LHCN-M2 (cell line): ENCODE measurements at regions not wholly inside any gene's neighbourhood (a gene's known extent, or its start where the extent isn't known, plus 50 kb on each side); places are given as distances from the start of the nearest gene placed in this dataset.
A peak's percentile ranks its signal among the peaks of the same experiment; 100 is the strongest.

Experiments
- DNase-seq: peaks from one replicate; pipeline ENCODE4 v3.0.0-alpha.2; 2012; ENCODE audit warnings: low read depth

- no peak for DNase-seq
These were observed 227.2 kb downstream of the SLC6A15 start for GRCh38 chr12:84685379-84685778.

GRCh38 chr12:84676787-84677186 lies 235.8 kb downstream of the SLC6A15 start:
- DNase-seq, result no peak

GRCh38 chr12:84661786-84662185 lies 250.8 kb downstream of the SLC6A15 start:
- DNase-seq, result peak; percentile 56

DNA sequence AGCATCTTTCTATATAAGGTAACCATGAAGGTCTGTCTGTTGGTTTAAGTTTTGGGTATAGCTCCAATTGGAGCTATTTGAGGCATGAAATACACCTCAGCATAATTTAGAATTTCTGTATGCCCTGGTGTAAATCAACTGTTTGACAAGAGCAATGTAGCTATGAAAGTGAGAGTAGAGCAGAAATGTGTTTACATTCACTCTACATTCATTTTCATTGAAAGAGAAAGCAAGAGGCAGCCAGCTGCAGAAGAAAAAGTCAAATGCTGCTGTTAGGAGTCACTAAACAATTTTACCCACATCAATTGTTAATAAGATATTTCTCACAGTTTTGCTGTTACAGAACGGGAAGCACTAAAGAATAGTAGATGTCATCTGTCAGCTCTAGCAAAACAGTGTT lies 252.5 kb downstream of the SLC6A15 start:
- no peak for DNase-seq

DNA sequence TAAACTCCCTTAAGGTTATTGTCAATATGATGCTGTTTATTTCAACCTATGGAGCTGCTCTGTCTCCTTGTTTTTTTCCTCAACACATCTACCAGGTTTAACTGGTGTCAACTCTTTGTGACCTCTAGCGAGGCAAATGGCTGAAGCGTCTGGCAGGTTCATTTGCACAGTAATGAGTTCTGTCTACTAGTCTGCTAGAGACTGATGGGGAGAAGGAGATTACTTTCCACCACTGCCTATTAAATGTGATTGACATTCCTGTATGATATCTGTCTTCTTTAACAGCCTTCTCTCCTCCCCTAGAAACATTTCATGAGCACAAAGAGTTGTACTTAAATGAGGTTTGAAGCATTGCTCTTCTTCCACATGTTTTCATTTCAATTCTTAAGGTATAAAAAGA lies 253.7 kb downstream of the SLC6A15 start:
- DNase-seq, result no peak

DNA sequence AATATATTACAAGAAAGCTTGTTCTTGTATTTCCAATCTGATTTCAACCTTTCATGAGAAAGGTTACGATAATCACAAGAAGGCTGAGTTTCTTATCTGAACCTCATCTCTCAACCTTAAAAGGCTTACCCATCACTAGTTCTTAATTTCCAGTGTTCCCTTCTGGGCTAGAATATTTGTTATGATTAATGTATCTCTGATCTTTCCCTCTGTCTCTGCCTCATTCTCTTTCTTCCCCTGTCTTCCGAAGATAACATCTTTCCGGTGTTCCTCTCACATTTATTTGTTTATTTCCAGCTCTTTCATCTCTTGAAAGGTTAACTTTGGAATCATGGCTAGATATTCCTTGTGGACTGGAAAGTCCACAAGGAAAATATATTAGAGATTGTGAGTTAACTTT lies 255.9 kb downstream of the SLC6A15 start:
- DNase-seq, result no peak

GRCh38 chr12:84653482-84653881 lies 259.1 kb downstream of the SLC6A15 start:
- DNase-seq, result no peak

DNA sequence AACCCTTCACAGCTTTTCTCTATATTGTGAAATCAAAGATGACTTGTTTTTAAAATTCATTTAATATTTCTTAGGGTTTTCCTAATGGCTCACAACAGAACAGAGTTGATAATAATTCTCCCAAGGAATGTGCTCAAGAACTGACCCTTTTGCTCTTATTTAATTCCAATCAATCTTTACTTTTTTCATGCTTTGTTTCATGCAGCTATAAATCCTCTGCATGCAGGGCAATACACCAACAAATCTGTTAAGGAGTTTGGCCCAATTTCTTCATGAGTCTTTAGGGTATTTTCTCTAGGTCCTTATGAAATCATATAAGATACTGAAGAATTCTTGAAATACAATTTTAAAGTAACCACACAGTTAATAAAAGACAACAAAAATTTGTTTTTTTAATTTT lies 264.2 kb downstream of the SLC6A15 start:
- DNase-seq, result no peak

GRCh38 chr12:84644908-84645307 lies 267.7 kb downstream of the SLC6A15 start:
- DNase-seq, result no peak

DNA sequence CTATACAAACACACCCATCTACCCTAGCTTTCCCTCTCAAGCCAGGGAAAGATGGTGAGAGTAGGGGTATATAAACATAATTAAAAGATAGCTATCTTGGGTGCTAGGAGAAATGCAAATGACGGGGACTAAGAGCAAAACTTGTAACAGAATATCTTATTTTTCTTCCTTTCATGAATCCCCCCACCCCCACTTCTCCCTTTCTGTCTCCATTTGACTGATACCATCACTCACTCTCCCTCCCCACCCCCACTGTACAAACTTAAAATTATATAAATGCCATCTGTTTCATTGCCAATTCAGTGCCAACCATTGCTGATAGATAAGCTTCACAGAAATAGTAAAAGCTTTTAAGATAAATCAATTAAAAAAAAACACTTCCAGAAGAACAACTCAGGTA lies 268.6 kb downstream of the SLC6A15 start:
- DNase-seq, result no peak

DNA sequence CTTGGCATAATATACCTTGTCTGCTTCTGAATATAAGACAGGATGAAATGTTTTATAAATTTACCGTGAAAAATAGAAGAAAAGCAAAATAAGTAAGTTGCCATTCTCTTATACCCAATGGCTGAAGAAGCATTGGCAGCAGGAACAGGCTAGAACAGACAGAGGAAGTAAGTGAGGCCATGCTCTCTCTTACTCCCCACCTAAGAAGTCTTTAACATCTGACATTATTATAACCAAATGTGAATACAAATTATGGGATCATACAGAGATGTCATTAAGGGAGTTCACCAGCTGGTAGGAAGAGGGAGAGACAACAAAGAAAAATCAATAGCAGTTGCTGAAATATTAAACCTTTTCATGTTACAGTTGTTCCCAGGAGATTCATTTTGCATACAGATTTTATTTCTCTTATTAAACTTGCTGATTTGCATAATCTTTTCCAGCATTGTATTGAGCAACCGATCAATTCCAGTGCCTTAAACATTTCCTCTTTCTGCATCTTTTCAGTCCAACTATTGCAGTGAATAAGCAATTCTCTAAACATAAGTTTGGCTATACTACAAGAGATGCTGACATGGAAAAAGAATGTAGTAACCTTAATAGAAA lies 270.6 kb downstream of the SLC6A15 start:
- DNase-seq, result no peak

GRCh38 chr12:84638811-84639368 lies 273.7 kb downstream of the SLC6A15 start:
- peak; percentile 17 for DNase-seq

GRCh38 chr12:84637926-84638325 lies 274.7 kb downstream of the SLC6A15 start:
- no peak for DNase-seq

DNA sequence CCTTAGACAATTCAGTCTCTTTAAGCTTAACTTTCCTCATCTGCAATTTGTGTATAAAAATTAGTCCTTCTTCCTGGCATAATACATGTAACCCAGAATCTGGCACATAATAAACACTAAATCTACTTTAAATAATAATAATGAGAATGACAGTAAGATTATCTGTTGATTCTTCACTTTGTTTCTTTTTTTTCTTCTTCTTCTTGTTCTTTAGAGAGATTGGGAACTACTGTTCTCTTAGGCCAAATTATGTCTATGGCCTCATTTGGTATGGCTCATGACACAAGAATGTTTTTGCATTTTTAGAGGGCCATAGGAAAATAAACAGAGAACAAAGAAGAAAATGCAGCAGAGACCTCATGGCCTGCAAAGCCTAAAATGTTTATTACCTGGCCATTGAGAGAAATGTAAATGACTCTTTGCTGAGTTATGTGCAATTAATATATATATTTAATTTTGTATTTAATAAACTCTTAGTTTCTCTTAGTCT lies 275.8 kb downstream of the SLC6A15 start:
- peak; percentile 51 for DNase-seq

- no peak for DNase-seq
These were observed 278.1 kb downstream of the SLC6A15 start for GRCh38 chr12:84634526-84634925.

GRCh38 chr12:84632556-84632955 lies 280.0 kb downstream of the SLC6A15 start:
- DNase-seq, result no peak

DNA sequence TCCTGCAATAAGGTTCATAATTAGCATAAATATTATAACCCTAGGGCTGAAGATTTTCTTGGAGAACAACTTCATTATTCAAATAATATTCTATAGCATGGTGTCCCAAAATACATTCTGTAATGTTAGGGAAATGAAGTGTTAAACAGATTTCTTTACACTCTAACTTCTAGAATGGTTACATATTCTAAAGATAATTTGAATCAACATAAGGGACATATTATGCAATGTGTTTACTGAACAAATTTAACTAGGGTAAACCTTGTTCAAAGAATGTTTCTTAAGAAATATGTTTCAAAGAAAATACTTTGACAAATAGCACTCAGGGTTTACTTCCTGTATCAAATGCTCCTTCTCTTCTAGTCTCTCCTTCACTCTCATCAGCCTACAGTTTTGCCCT lies 281.6 kb downstream of the SLC6A15 start:
- no peak for DNase-seq

DNA sequence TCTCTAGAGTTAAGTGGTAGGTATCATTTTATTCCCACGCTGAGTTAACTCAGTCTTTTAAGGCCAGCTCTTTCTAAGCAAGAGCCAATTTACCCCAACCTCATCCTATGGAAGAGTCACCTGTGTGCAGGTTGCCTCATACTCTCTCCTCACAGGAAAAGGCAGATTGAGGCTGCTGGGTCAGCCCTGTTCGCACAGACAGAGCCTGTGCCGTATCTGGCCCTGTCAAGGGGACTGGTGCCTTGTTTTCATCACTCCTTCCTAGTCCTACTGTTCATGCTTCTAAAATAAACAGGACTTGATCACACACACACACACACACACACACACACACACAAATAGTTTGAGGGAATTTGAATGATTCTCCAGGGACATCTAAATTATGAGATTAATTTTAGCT lies 285.0 kb downstream of the SLC6A15 start:
- no peak for DNase-seq

DNA sequence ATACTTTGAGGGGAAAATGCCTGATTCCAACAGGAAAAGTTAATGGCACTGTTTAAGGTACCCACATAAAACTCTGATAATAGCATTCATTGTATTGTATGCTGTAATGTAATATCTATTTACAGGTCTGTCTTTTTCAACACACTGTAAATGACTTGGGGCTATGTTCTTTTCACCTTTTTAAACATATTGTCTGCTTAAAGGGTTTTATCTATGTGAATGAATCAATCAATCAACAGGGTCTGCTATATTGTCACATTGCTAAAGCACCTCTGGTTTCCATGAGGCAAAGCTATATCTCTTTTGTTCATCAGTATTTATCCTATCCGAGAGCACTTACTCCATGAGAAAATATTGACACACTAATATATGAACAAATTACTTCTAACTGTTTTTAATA lies 288.0 kb downstream of the SLC6A15 start:
- no peak for DNase-seq

- DNase-seq, result no peak
These were observed 293.5 kb downstream of the SLC6A15 start for GRCh38 chr12:84619053-84619571.

- no peak for DNase-seq
These were observed 305.3 kb downstream of the SLC6A15 start for GRCh38 chr12:84607170-84607819.

- no peak for DNase-seq
These were observed 306.6 kb downstream of the SLC6A15 start for GRCh38 chr12:84605983-84606382.

DNA sequence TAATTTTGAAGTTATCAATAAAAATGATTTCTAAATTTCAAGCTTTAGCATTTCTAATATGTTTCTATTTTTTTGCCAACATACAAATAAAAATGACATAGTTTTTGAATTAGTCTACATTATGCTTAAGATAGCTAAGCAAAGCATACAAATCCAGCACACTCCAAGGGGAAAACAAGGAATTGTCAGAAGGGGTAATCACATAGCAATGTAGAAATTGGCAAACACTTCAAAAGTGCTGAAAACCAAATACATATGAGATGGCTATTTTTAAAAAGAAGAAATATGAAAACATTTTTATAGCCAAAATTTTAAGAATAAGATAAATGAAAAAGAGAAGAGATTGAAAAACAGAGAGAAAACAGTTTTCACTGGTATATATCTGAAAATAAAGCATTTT lies 308.0 kb downstream of the SLC6A15 start:
- DNase-seq, result no peak
